SK-N-SH treated with all-trans-retinoic acid at 6 μM for 48 hours (cell line): ENCODE measurements at regions not wholly inside any gene's neighbourhood (a gene's known extent, or its start where the extent isn't known, plus 50 kb on each side); places are given as distances from the start of the nearest gene placed in this dataset.

Source experiments
- ATAC-seq: fragments of 200-7000 bp; cut with Tn5 transposase; 3 replicates; pipeline ENCODE4 v1.9.1; 2020; ENCODE audit warnings: mild to moderate bottlenecking, moderate library complexity
- ARNTL ChIP-seq: fragments of 450-650 bp; formaldehyde crosslinking; IDR thresholded peaks from 2 replicates; pipeline ENCODE4 v1.5.0; 2020; ENCODE audit warnings: low read depth, mild to moderate bottlenecking, moderate library complexity, borderline replicate concordance
- BACH2 ChIP-seq: fragments of 250-450 bp; sonication (Bioruptor Pico); IDR thresholded peaks from 2 replicates; pipeline ENCODE4 v1.9.0; 2021; ENCODE audit warnings: mild to moderate bottlenecking, borderline replicate concordance
- CREB5 ChIP-seq: fragments of 250-450 bp; sonication (Bioruptor Pico); IDR thresholded peaks from 2 replicates; pipeline ENCODE4 v1.5.1; 2020; ENCODE audit warnings: low read depth, mild to moderate bottlenecking, moderate library complexity
- CSDC2 ChIP-seq: fragments of 250-450 bp; sonication (Bioruptor Pico); IDR thresholded peaks from 2 replicates; pipeline ENCODE4 v1.5.0; 2020; ENCODE audit warnings: mild to moderate bottlenecking, moderate library complexity
- ESRRG ChIP-seq: fragments of 250-450 bp; sonication (Bioruptor Pico); IDR thresholded peaks from 2 replicates; pipeline ENCODE4 v1.6.1; 2021; ENCODE audit warnings: mild to moderate bottlenecking
- GLIS3 ChIP-seq: fragments of 250-450 bp; sonication (Bioruptor Pico); IDR thresholded peaks from 2 replicates; pipeline ENCODE4 v1.5.0; 2020; ENCODE audit warnings: mild to moderate bottlenecking, moderate library complexity
- ISL1 ChIP-seq: fragments of 250-450 bp; sonication (Bioruptor Pico); IDR thresholded peaks from 2 replicates; pipeline ENCODE4 v2.1.2; 2022; ENCODE audit warnings: mild to moderate bottlenecking, moderate library complexity
- OSR1 ChIP-seq: fragments of 250-450 bp; sonication (Bioruptor Pico); IDR thresholded peaks from 2 replicates; pipeline ENCODE4 v1.8.0; 2022; ENCODE audit warnings: moderate library complexity, mild to moderate bottlenecking, inconsistent platforms
- PATZ1 ChIP-seq: fragments of 250-450 bp; sonication (Bioruptor Pico); IDR thresholded peaks from 2 replicates; pipeline ENCODE4 v1.8.0; 2020; ENCODE audit warnings: mild to moderate bottlenecking, moderate library complexity, borderline replicate concordance
- POU6F1 ChIP-seq: fragments of 250-450 bp; sonication (Bioruptor Pico); IDR thresholded peaks from 2 replicates; pipeline ENCODE4 v1.8.0; 2021; ENCODE audit warnings: low read depth, mild to moderate bottlenecking, moderate library complexity, borderline replicate concordance
- RARB ChIP-seq: fragments of 250-450 bp; sonication (Bioruptor Pico); IDR thresholded peaks from 2 replicates; pipeline ENCODE4 v1.8.0; 2021; ENCODE audit warnings: mild to moderate bottlenecking, moderate library complexity
- SNAI2 ChIP-seq: fragments of 250-450 bp; sonication (Bioruptor Pico); IDR thresholded peaks from 2 replicates; pipeline ENCODE4 v1.5.0; 2020; ENCODE audit warnings: mild to moderate bottlenecking, moderate library complexity
- TCF4 ChIP-seq: fragments of 250-450 bp; sonication (Bioruptor Pico); IDR thresholded peaks from 2 replicates; pipeline ENCODE4 v1.8.0; 2021; ENCODE audit warnings: mild to moderate bottlenecking, moderate library complexity, borderline replicate concordance
- TOX ChIP-seq: fragments of 250-450 bp; sonication (Bioruptor Pico); IDR thresholded peaks from 2 replicates; pipeline ENCODE4 v1.8.0; 2021; ENCODE audit warnings: mild to moderate bottlenecking, moderate library complexity, borderline replicate concordance
- TSHZ2 ChIP-seq: fragments of 250-450 bp; sonication (Bioruptor Pico); IDR thresholded peaks from 2 replicates; pipeline ENCODE4 v1.5.0; 2020; ENCODE audit warnings: mild to moderate bottlenecking, moderate library complexity
- ZC3H10 ChIP-seq: fragments of 250-450 bp; sonication (Bioruptor Pico); IDR thresholded peaks from 2 replicates; pipeline ENCODE4 v1.5.1; 2021; ENCODE audit warnings: mild to moderate bottlenecking, moderate library complexity
- ZFP3 ChIP-seq: fragments of 250-450 bp; sonication (Bioruptor Pico); IDR thresholded peaks from 2 replicates; pipeline ENCODE4 v1.5.0; 2020; ENCODE audit warnings: mild to moderate bottlenecking, moderate library complexity
- ZFP30 ChIP-seq: fragments of 450-650 bp; formaldehyde crosslinking; IDR thresholded peaks from 2 replicates; pipeline ENCODE4 v1.5.0; 2022; ENCODE audit warnings: mild to moderate bottlenecking, moderate library complexity
- ZNF565 ChIP-seq: fragments of 450-650 bp; formaldehyde crosslinking; conservative IDR thresholded peaks from 2 replicates; pipeline ENCODE4 v1.5.0; 2020; ENCODE audit warnings: low read depth, mild to moderate bottlenecking, moderate library complexity
- ZNF70 ChIP-seq: fragments of 450-650 bp; formaldehyde crosslinking; IDR thresholded peaks from 2 replicates; pipeline ENCODE4 v1.5.0; 2020; ENCODE audit warnings: mild to moderate bottlenecking, moderate library complexity

GRCh38 chr10:89836840-89837164 is 135.4 kb downstream of the KIF20B start:
- TF ChIP-seq ZFP3 (no peak), CSDC2 (CRISPR knock-in tag) (no peak), POU6F1 (CRISPR knock-in tag) (no peak), ZNF70 (no peak), ARNTL (CRISPR knock-in tag) (no peak), ISL1 (CRISPR knock-in tag) (no peak), ZNF565 (CRISPR knock-in tag) (no peak), ZFP30 (CRISPR knock-in tag) (no peak), SNAI2 (CRISPR knock-in tag) (no peak), RARB (no peak), ESRRG (CRISPR knock-in tag) (no peak), OSR1 (CRISPR knock-in tag) (no peak), CREB5 (CRISPR knock-in tag) (no peak), TSHZ2 (no peak), TCF4 (CRISPR knock-in tag) (no peak)
- TF ChIP-seq, all 23 proteins: peak for 0
- ATAC-seq = no peak; the same call in 2 of the 3 replicates

GRCh38 chr10:89837165-89838043 is 136.0 kb downstream of the KIF20B start:
- peak; percentile 69 for ATAC-seq
- TF ChIP-seq PATZ1 (CRISPR knock-in tag) (no peak), ESRRG (CRISPR knock-in tag) (no peak), ARNTL (CRISPR knock-in tag) (no peak), BACH2 (CRISPR knock-in tag) (no peak), TOX (CRISPR knock-in tag) (no peak), ZNF565 (CRISPR knock-in tag) (no peak), POU6F1 (CRISPR knock-in tag) (no peak), CSDC2 (CRISPR knock-in tag) (no peak), ZC3H10 (CRISPR knock-in tag) (no peak), ZFP3 (no peak), OSR1 (CRISPR knock-in tag) (no peak), RARB (no peak), CREB5 (CRISPR knock-in tag) (no peak), GLIS3 (no peak), TSHZ2 (no peak), ZFP30 (CRISPR knock-in tag) (no peak)
